IPS DF 19.7 (cell line): ENCODE measurements at regions not wholly inside any gene's neighbourhood (a gene's known extent, or its start where the extent isn't known, plus 50 kb on each side); places are given as distances from the start of the nearest gene placed in this dataset.
"Not testable (repeated sequence)": the region's sequence is repeated elsewhere in the genome, so short reads cannot be mapped to it uniquely, and the experiment has no call there.

Experiments
- DNase-seq: peaks from one replicate; pipeline ENCODE4 v3.0.0-alpha.2; 2013; ENCODE audit warnings: low read depth, low spot score

DNA sequence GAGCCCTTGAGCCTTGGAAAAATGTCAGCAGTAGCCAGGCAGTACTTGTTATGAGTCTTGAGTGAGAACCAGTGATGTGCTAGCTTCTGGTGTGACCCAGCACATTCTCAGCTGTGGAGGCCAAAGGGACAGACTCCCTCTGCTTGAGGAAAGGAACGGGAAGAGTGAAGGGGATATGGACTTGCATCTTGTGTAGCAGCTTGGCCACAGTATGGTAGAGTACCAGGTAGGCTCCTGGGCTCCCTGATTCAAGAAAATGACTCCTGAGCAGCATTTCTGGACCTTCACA, 1601.9 kb upstream of the ADGRL3 start:
- no peak for DNase-seq

DNA sequence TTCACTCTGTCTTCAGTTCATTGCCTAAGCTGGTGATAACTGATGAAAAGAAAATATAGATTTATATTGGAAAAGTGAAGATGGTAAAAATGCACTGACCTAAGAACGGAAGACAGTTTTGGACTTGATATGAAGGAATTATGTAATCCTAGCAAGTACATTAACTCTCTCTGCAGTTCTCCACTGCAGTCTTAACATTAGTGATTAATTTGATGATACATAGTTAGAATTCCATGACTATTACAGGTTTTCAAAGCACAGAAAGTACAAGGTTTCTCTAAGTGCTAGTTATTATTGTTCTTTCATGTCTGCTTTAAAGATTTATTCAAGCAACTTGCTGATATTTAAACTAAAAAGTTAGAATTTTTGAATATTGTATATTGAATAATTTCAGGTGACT, 1591.7 kb upstream of the ADGRL3 start:
- DNase-seq = no peak

GRCh38 chr4:59612235-59612634, 1587.9 kb upstream of the ADGRL3 start:
- no peak for DNase-seq

DNA sequence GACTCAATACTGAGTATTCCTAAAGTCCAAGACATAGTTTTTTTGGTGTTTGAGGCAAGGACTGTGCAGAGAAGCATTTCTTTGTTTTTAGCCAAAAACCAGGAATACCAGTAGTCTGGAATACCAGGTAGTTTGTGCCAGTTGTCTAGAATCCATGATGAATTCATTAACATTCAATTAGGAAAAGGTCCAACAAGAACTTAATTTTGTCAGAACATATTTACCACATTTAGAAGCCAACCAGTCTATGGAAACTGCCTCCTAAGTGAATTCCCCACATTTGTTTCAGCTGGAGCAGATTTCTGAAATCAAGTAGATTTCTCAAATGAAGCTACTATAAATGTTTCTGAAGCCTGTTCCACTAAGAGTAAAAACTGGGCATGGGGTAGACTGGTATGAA, 1584.8 kb upstream of the ADGRL3 start:
- DNase-seq = no peak

GRCh38 chr4:59629348-59629747, 1570.8 kb upstream of the ADGRL3 start:
- DNase-seq = no peak

- no peak for DNase-seq
Measured at GRCh38 chr4:59630235-59630634, 1569.9 kb upstream of the ADGRL3 start.

DNA sequence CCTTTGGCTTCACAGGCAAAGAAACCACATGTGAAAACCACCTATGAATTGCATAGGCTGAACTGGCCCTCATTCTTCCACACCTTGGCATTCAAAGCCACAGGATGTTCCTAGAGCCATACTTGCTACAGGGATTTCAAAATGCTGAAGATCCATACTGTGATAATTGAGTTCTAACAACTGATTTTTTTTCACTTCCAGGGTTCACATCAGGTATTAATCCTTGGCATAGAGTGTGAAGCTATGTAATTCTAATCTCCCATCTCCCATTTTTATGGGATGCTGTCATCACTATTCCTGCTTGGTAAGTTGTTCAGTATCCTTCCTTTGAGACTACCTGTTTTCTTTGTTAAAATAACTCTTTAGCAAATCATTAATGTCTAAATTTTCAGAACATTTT, 1569.2 kb upstream of the ADGRL3 start:
- no peak for DNase-seq

DNA sequence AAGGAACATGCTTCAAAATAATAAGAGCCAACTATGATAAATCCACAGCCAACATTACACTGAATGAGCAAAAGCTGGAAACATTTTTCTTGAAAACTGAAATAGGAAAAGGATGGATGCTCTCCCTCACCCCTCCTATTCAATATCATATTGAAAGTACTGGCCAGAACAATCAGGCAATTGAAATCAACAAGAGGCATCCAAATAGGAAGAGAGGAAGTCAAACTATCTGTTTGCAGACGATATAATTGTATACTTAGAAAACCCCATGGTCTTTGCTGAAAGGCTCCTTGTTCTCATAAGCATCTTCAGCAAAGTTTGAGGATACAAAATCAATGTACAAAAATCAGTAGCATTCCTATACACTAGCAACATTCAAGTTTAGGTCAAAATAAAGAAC, 1562.5 kb upstream of the ADGRL3 start:
- no peak for DNase-seq

- no peak for DNase-seq
Measured at GRCh38 chr4:59643682-59644081, 1556.4 kb upstream of the ADGRL3 start.

- no peak for DNase-seq
Measured at GRCh38 chr4:59644765-59645164, 1555.4 kb upstream of the ADGRL3 start.

- DNase-seq = no peak
Measured at GRCh38 chr4:59646082-59646481, 1554.0 kb upstream of the ADGRL3 start.

DNA sequence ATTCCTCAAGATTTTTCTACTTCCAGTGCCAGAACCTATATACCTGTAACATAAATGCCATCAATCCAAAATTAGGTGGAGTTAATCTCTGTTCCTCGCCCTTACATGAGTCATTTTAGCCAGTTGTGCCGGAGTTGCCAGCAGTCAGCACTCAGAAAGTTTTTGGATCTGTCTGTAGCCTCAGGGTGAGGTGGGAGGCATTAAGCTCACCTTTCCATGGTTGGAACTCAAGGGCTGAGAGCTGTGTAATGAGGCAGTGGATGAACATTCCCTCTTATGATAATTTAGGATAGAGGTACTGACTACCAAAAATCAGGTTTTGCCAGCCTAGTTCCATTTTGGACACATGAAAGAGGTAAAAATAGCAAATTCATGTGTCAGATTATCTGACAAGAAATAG, 1553.1 kb upstream of the ADGRL3 start:
- DNase-seq = no peak

- DNase-seq = no peak
Measured at GRCh38 chr4:59647500-59647899, 1552.6 kb upstream of the ADGRL3 start.

DNA sequence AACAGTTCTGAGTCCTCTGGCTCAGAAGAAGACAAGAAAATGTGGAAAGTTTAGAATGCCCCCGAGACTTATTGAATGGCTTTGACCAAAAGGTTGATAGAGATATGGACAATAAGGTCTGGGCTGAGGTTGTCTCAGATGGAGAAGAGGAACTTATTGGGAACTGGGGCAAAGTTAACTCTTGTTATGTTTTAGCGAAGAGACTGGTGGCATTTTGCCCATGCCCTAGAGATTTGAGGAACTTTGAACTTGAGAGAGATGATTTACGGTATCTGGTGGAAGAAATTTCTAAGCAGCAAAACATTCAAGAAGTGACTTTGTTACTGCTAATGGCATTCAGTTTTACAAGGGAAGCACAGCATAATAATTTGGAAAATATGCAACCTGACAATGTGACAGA, 1549.3 kb upstream of the ADGRL3 start:
- DNase-seq = no peak

- no peak for DNase-seq
Measured at GRCh38 chr4:59655996-59656395, 1544.1 kb upstream of the ADGRL3 start.

DNA sequence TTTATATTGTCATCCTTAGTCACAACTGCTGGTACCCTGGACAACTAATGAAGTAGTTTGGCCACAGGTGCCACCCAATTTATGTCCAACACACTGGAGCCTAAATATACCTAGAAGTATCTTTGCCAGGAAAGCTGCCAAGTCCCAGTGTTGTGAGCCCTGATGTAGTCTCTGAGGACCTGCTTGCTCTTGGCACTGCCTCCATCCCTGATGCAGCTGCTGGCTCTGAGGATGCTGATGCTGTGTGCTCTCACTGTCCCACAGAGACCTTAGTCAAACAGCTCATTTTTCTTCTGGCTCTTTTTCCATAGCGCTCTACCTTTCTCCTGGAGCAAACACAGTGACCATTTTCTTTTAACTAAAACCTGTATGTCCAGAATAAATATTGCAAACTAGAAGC, 1535.4 kb upstream of the ADGRL3 start:
- no peak for DNase-seq

- DNase-seq = no peak
Measured at GRCh38 chr4:59666645-59667044, 1533.5 kb upstream of the ADGRL3 start.

GRCh38 chr4:59671037-59671436, 1529.1 kb upstream of the ADGRL3 start:
- DNase-seq = no peak

GRCh38 chr4:59676389-59676788, 1523.7 kb upstream of the ADGRL3 start:
- no peak for DNase-seq

DNA sequence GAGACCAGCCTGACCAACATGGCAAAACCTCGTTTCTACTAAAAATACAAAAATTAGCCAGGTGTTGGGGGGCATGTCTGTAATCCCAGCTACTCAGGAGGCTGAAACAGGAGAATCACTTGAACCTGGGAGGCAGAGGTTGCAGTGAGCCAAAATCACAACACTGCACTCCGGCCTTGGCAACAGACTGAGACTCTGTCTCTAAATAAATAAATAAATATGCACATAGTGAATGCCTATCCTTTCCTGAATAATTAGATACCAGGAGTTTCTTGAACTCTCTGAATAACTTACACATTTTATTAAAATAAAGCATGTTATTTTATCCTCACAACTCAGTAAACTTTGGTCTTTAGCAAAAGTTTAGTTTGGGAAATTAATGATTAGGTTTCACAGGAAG, 1523.1 kb upstream of the ADGRL3 start:
- DNase-seq = not testable (repeated sequence)

DNA sequence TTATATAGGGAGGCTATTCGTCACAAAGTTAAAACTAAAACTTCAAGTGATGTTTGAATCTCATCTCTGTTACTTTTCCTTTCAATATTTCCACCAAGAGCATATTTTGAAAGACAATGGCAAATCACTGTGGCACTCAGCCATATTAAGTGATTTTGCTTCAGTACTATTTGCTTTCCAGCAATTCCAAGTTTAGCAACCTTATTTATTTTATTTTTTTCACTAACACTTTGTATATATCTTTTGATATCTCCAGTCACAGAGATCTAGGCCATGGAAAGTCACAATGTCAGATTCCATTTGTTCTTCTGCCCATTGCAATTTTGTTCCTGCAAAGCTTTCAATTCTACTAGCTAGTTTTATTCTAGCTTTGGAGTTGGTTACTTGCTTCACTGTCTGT, 1514.5 kb upstream of the ADGRL3 start:
- no peak for DNase-seq

GRCh38 chr4:59689149-59689548, 1511.0 kb upstream of the ADGRL3 start:
- DNase-seq = no peak

- DNase-seq = no peak
Measured at GRCh38 chr4:59695355-59696053, 1504.6 kb upstream of the ADGRL3 start.

- no peak for DNase-seq
Measured at GRCh38 chr4:59698041-59698440, 1502.1 kb upstream of the ADGRL3 start.
